HG03520 (cell line): ENCODE measurements at regions not wholly inside any gene's neighbourhood (a gene's known extent, or its start where the extent isn't known, plus 50 kb on each side); places are given as distances from the start of the nearest gene placed in this dataset.

ENCODE experiments used
- ATAC-seq: cut with Tn5 transposase; IDR thresholded peaks from one replicate; pipeline ENCODE4 v1.9.1; 2021; ENCODE audit warnings: mild to moderate bottlenecking, moderate library complexity; ENCODE audit not compliant: unreplicated experiment

- ATAC-seq = no peak
These were observed 491.8 kb upstream of the FAT1 start for GRCh38 chr4:187215438-187215837.

GRCh38 chr4:187218705-187219245 lies 495.1 kb upstream of the FAT1 start:
- no peak for ATAC-seq

GRCh38 chr4:187224560-187224959 lies 500.9 kb upstream of the FAT1 start:
- ATAC-seq = no peak

GRCh38 chr4:187227907-187228704 lies 504.4 kb upstream of the FAT1 start:
- ATAC-seq = no peak

- ATAC-seq = no peak
These were observed 508.5 kb upstream of the FAT1 start for GRCh38 chr4:187232196-187232595.

- no peak for ATAC-seq
These were observed 509.1 kb upstream of the FAT1 start for GRCh38 chr4:187232796-187233195.

- no peak for ATAC-seq
These were observed 512.0 kb upstream of the FAT1 start for GRCh38 chr4:187235456-187236170.

- no peak for ATAC-seq
These were observed 512.7 kb upstream of the FAT1 start for GRCh38 chr4:187236209-187236890.

- no peak for ATAC-seq
These were observed 515.0 kb upstream of the FAT1 start for GRCh38 chr4:187238646-187239045.

- no peak for ATAC-seq
These were observed 528.2 kb upstream of the FAT1 start for GRCh38 chr4:187251896-187252295.

GRCh38 chr4:187256897-187257296 lies 533.2 kb upstream of the FAT1 start:
- ATAC-seq = no peak

- ATAC-seq = no peak
These were observed 535.2 kb upstream of the FAT1 start for GRCh38 chr4:187258651-187259401.

- no peak for ATAC-seq
These were observed 545.3 kb upstream of the FAT1 start for GRCh38 chr4:187268940-187269339.

GRCh38 chr4:187270154-187270553 lies 546.5 kb upstream of the FAT1 start:
- ATAC-seq = no peak

- ATAC-seq = no peak
These were observed 548.2 kb upstream of the FAT1 start for GRCh38 chr4:187271848-187272247.

GRCh38 chr4:187274153-187274552 lies 550.5 kb upstream of the FAT1 start:
- no peak for ATAC-seq

GRCh38 chr4:187276736-187277408 lies 553.2 kb upstream of the FAT1 start:
- no peak for ATAC-seq

- ATAC-seq = no peak
These were observed 559.7 kb upstream of the FAT1 start for GRCh38 chr4:187283201-187283955.

GRCh38 chr4:187286525-187286924 lies 562.9 kb upstream of the FAT1 start:
- ATAC-seq = no peak

GRCh38 chr4:187289371-187289770 lies 565.7 kb upstream of the FAT1 start:
- no peak for ATAC-seq
